Choroid plexus epithelial cell (primary cell): ENCODE measurements at regions not wholly inside any gene's neighbourhood (a gene's known extent, or its start where the extent isn't known, plus 50 kb on each side); places are given as distances from the start of the nearest gene placed in this dataset.

Experiments
- DNase-seq: peaks from one replicate; pipeline ENCODE4 v3.0.0-alpha.2; 2010; ENCODE audit warnings: low read depth
- H3K4me3 ChIP-seq: 2 replicates; pipeline ENCODE4 v1.5.1; 2011; ENCODE audit warnings: low read depth, mild to moderate bottlenecking, control low read depth, low read length, moderate library complexity
- TF ChIP-seq, protein P1 (sequence below): conservative IDR thresholded peaks from 2 replicates; pipeline ENCODE4 v1.5.1; 2011; ENCODE audit warnings: low read depth, mild to moderate bottlenecking, control low read depth, inconsistent platforms, low read length, moderate library complexity

DNA sequence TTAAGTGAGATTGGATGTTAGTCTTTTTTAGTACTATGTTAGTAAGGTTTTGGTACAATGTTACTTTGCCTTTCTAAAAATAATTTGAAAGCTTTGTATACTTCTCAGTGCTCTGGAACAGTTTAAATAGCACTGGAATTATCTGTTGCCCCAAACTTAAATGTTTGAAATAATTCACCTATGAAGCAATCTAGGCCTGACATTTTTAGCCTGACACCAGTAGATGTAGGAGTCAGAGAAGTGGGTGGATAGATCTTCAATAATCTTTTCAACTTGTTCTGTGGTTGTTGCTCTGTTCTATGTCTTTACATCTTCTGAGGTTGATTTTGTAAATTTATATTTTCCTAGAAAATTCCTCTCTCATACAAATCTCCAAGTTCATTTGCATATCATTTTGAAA is 103.1 kb upstream of the ADGRF1 start:
- DNase-seq, result peak; percentile 59
- TF ChIP-seq, protein P1, sequence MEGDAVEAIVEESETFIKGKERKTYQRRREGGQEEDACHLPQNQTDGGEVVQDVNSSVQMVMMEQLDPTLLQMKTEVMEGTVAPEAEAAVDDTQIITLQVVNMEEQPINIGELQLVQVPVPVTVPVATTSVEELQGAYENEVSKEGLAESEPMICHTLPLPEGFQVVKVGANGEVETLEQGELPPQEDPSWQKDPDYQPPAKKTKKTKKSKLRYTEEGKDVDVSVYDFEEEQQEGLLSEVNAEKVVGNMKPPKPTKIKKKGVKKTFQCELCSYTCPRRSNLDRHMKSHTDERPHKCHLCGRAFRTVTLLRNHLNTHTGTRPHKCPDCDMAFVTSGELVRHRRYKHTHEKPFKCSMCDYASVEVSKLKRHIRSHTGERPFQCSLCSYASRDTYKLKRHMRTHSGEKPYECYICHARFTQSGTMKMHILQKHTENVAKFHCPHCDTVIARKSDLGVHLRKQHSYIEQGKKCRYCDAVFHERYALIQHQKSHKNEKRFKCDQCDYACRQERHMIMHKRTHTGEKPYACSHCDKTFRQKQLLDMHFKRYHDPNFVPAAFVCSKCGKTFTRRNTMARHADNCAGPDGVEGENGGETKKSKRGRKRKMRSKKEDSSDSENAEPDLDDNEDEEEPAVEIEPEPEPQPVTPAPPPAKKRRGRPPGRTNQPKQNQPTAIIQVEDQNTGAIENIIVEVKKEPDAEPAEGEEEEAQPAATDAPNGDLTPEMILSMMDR, result no peak
- no peak overlapping the region for H3K4me3 ChIP-seq

DNA sequence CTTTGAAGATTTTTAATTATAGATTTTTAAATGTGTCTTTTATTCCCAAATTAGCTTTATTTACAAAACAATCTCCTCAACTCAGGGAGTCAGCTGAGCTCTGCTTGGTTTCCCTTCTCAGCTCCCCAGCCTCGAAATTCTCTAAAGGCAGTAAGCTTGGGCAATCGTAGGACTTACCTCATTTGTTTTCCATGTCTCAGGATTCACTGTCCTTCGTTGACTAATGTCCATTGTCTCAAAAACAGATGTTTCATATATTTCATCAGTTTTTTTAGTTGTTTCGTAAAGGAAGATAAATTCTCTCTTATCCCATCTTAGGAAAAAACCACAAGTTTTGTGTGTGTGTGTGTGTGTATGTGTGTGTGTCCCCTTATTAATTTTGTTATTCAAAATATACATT is 102.2 kb upstream of the ADGRF1 start:
- TF ChIP-seq, protein P1, result no peak
- DNase-seq, result peak; percentile 95
- H3K4me3 ChIP-seq, result no peak overlapping the region

DNA sequence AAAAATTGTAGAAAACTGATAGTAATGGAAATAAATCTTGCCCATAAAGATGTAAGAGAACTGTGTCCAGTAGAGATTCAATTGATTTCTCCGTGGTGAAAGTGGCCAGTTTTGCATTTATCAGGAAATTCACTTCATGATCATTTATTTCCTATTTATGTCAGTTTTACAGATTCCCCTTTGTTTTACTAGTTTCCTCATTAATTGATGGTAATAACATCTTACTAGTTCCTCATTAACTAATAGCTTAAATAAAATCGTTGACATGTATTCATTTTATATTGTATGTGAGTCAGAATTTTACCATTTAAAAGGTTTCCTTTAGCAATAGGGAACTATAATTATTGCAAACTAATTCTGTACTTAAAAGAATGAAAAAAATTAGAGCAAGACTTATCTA is 99.8 kb upstream of the ADGRF1 start:
- DNase-seq, result no peak
- TF ChIP-seq, protein P1, result no peak
- H3K4me3 ChIP-seq, result no peak overlapping the region

DNA sequence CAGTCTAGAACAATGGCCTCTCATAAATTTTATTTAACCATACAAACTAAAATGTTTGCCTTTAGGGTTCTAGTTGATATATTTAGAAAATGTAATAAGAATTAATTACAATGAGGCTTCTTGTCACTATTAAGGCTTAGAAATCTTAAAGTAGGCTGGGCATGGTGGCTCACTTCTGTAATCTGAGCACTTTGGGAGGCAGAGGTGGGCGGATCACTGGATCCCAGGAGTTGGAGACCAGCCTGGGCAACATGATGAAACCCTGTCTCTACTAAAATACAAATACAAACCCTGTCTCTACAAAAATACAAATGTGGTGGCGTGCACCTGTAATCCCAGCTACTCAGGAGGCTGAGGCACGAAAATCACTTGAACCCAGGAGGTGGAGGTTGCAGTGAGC is 99.0 kb upstream of the ADGRF1 start:
- no peak overlapping the region for H3K4me3 ChIP-seq
- DNase-seq, result no peak
- TF ChIP-seq, protein P1, result no peak

DNA sequence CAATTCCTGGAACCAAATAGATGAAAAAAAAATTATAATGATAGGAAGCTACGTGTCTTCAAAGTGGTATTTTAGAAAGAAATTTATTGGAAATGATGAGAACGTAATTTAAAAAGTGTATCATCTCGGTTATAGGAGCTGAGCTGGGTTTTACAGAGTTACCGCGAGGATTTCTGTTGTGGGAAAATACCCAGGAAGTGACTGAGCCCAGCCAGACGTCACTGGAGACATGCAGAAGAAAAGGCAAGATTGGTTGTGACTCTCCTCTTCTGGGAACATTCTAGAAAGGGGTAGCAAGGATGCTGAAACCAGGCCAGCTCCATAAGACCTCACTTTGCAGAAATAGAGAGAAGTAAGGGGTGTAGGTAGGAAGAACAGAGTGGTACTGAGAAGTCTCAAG is 95.9 kb upstream of the ADGRF1 start:
- DNase-seq, result peak; percentile 51
- TF ChIP-seq, protein P1, result no peak
- H3K4me3 ChIP-seq, result no peak overlapping the region

DNA sequence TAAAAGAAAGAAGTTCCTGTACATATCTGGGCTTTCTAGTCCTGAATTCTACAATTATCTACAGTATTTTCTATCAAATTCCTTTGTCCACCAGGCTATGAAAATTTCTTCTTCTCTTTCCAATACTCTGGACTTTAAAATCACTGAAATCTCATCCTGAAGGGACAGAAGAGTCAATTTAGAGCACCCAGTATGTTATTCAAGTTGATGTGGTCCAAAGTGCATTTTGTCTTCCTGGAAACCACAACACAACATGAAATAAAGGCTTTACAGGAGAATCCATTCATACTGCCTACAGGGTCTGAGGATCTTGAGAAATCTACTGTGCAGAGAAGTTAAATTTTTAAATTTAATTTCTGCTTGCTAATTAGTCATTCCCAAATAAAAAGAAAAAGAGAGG is 94.9 kb upstream of the ADGRF1 start:
- TF ChIP-seq, protein P1, result no peak
- no peak overlapping the region for H3K4me3 ChIP-seq
- DNase-seq, result no peak

DNA sequence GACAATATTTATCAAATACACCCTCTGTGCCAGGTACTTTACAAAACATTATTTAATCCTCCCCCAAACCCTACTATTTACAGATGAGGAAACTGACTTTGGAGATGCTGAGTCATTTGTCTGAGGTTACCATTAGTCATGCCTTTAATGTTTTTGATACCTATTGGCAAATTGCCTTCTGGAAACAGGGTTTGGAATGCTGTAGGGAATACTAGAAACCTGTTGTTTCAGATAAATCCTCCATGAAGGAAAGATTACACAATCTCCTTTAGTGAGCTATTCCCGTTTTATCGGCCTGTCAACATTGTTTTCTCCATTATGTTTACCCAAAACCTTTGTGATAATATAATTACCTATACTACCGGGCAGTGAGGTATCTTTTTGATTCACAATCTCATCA is 93.6 kb upstream of the ADGRF1 start:
- peak; percentile 90 for DNase-seq
- TF ChIP-seq, protein P1, result no peak
- no peak overlapping the region for H3K4me3 ChIP-seq
